HG03439 (cell line): ENCODE measurements at regions not wholly inside any gene's neighbourhood (a gene's known extent, or its start where the extent isn't known, plus 50 kb on each side); places are given as distances from the start of the nearest gene placed in this dataset.
"Not testable (repeated sequence)": the region's sequence is repeated elsewhere in the genome, so short reads cannot be mapped to it uniquely, and the experiment has no call there.

ENCODE experiments used
- ATAC-seq: cut with Tn5 transposase; IDR thresholded peaks from one replicate; pipeline ENCODE4 v1.9.1; 2021; ENCODE audit warnings: mild to moderate bottlenecking, moderate library complexity; ENCODE audit not compliant: unreplicated experiment

GRCh38 chr2:12017499-12018157 lies 271.2 kb downstream of the LPIN1 start:
- no peak for ATAC-seq

GRCh38 chr2:12018726-12019125 lies 272.3 kb downstream of the LPIN1 start:
- ATAC-seq, result not testable (repeated sequence)

GRCh38 chr2:12020833-12021469 lies 274.5 kb downstream of the LPIN1 start:
- no peak for ATAC-seq

GRCh38 chr2:12024197-12024907 lies 277.9 kb downstream of the LPIN1 start:
- ATAC-seq, result not testable (repeated sequence)

DNA sequence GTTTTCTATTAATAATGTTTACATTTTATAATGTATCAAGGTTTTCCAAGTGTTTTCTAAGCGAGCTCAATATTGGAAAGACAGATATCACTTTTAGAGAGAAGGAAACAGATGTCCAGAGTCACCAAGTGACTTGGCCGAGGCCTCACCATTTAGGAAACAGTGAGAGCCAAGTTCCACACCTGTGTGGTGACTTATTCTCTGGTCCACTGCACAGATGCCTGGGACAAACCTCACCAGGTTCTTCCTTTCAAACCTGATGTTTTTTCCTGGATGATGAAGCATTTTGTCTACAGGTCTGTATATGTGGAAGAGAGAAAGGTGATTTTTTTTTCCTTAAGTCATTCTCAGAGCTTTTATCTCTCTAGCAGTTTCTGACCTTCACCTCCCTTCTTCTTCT lies 280.7 kb downstream of the LPIN1 start:
- ATAC-seq, result no peak

DNA sequence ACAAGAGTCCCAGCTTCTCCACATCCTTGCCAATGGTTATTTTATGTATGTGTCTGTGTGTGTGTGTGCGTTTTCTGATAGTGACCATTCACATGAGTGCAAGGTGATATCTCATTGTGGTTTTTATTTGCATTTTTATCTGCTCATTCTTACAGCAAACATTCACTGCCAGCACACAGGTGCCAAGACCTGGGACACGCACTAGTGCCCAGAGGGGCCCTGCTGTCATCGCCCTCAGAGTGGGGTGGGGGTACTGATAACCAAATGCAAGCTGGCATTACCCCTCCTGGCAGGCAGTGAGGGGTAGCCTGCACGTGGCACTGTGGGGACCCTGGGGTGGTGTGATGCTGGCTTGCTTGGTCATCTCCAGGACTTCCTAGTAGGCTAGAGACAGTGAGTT lies 285.4 kb downstream of the LPIN1 start:
- ATAC-seq, result no peak

DNA sequence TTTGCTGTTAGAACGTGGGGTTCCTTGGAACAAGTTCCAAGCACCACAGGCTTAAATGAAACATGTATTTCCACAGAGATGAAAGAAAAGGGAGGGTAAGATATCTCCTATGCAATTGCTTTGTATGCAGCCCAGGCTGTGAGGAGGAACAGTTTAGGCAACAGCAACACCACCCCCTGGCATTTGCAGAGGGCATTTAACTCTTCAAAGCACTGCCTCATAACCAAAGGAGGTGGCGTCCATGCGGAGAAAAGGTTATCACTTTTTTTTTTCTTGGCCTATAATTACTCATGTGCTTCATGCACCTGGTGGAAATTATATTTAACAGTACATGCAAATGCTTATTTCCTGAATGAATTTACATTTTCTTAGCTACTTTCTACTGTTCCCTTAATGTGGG lies 286.0 kb downstream of the LPIN1 start:
- peak; percentile 69 for ATAC-seq

- ATAC-seq, result no peak
Observed at GRCh38 chr2:12032975-12033374, 286.5 kb downstream of the LPIN1 start.

DNA sequence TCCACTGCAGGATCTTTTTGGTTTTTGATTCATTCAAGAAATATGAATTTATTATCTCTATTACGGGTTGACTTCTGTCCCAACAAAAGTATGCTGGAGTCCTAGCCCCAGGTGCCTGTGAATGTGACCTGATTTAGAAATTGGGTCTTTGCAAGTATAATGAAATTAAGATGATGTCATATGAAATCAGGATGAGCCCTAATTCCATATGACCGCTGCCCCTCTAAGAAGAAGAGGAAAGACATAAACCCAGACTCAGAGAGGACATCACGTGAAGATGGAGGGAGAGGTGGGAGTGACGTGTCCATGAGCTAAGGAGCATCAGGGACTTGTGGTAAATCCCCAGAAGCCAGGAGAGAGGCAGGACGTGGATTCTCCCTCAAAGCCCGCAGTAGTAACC lies 287.1 kb downstream of the LPIN1 start:
- no peak for ATAC-seq

GRCh38 chr2:12034382-12034781 lies 287.9 kb downstream of the LPIN1 start:
- ATAC-seq, result no peak

- no peak for ATAC-seq
Observed at GRCh38 chr2:12035029-12035720, 288.7 kb downstream of the LPIN1 start.

DNA sequence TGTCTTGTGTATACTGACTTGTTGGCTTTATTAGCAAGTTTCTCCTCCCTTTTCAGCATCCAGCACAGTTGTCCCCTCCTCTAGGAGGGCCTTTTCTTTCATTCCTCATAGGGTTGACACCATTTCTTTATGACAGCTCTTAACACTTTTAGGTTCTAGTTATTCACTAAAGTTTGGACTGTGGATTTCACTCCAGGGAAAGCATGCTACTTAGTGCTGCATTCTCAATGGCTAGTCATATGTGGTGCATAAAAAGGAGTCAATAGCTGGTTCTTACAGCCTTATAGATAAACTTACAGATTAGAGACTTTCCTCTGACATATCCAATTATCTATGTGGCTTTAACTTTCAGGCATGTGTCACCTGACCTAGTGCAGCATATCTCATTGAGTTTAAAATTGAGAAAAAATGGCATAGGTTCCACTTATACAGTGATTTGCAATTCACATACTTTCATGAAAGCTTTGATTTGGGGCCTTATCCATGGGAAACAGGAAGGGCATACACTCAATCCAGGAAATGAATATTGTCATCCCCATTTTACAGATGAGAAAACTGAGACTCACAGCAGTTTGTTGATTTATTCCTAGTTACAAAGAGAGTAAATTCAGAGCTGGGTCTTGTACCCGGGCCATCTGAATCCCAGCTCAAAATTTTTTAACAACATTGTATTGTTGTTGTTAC lies 289.7 kb downstream of the LPIN1 start:
- ATAC-seq, result no peak

DNA sequence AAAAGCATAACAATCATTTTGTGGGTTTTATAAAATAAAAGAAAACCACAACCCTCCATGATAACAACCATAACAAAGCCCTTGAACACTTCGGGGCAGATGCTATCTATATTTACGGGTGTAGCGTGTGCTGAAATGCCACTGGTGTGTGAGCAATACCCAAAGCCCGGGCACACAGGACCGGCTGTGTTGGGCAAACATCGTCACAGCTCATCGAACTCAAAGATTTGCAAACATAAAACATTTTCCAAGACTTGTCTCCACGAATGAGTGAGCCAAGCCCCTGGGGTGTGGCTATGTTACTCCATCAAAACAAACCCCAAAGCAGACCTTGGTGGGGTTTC lies 290.2 kb downstream of the LPIN1 start:
- no peak for ATAC-seq

DNA sequence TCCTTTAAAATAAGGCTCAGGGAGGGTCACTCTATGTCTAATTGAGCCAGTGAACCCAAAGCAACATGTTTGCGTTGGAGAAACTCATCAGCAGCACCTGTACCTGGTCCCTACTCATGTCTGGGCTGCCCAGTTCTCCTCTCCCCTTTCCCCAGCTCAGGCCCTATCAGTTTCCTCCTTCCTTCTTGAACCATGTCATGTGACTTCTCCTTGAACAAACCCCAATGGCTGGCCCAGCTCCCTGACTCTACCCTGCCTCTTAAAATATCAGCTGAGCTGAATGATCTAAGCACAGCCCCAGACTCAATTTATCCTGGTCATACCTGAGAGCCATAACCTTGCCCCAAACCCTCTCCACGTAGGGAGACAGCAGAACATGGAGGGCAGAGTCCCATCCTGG lies 290.9 kb downstream of the LPIN1 start:
- ATAC-seq, result no peak

DNA sequence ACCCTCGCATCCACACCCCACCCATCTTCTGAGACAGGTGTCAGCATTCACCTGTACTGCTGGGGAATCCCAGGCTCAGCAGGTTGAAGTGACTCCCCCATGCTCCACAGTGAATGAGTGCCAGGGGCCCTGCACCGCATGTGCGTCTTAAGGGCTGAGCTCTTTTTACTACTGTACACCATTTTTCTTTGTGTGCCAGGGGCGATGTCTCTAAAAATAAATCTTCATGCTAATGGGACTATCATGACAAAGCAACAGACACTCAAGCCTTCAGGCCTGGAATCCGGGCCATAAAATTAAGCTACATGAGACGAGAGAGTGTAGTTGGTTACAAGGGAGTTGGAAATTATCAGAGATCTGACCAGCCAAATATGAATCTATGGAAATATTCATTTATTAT lies 294.8 kb downstream of the LPIN1 start:
- ATAC-seq, result no peak

GRCh38 chr2:12043131-12043530 lies 296.7 kb downstream of the LPIN1 start:
- no peak for ATAC-seq

- peak; percentile 47 for ATAC-seq
Observed at GRCh38 chr2:12044857-12045256, 298.4 kb downstream of the LPIN1 start.

DNA sequence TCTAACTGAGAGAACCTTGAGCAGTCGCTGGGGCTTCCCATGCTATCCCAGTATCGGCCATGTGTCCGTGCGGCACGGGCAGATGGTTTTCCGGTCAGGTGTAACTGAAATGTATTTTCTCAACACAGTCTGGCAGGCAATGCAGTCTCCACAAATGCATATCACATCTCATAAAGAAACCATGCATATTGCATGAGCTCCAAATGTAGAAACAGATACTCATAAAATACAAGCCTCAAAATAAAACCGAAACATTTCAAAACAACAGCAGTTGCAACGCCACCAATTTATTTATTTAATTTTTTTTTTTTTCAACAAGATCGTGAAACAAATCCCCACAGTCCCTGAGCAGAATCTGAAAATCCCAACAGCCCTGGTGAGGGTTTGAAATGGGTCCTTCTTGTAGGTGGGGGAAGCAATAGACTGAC lies 299.4 kb downstream of the LPIN1 start:
- ATAC-seq, result peak; percentile 68

GRCh38 chr2:12046641-12047040 lies 300.2 kb downstream of the LPIN1 start:
- no peak for ATAC-seq

- no peak for ATAC-seq
Observed at GRCh38 chr2:12047761-12048160, 301.3 kb downstream of the LPIN1 start.

GRCh38 chr2:12048550-12048949 lies 302.1 kb downstream of the LPIN1 start:
- ATAC-seq, result no peak
